ENCODE measurements at regions not wholly inside any gene's neighbourhood (a gene's known extent, or its start where the extent isn't known, plus 50 kb on each side); places are given as distances from the start of the nearest gene placed in this dataset.

GRCh38 chr7:51732951-51733350 lies 416.3 kb upstream of the COBL start:
- no peak for DNase-seq

GRCh38 chr7:51732116-51732515 lies 415.5 kb upstream of the COBL start:
- no peak for DNase-seq

- no peak for DNase-seq
Observed at GRCh38 chr7:51731075-51731474, 414.5 kb upstream of the COBL start.

GRCh38 chr7:51727441-51727840 lies 410.8 kb upstream of the COBL start:
- DNase-seq = no peak

GRCh38 chr7:51706851-51707250 lies 390.2 kb upstream of the COBL start:
- DNase-seq = no peak

- DNase-seq = no peak
Observed at GRCh38 chr7:51705701-51706100, 389.1 kb upstream of the COBL start.

- DNase-seq = no peak
Observed at GRCh38 chr7:51702673-51703072, 386.1 kb upstream of the COBL start.

- DNase-seq = no peak
Observed at GRCh38 chr7:51701935-51702334, 385.3 kb upstream of the COBL start.

- DNase-seq = no peak
Observed at GRCh38 chr7:51700593-51701215, 384.1 kb upstream of the COBL start.

GRCh38 chr7:51693258-51693657 lies 376.6 kb upstream of the COBL start:
- no peak for DNase-seq

- DNase-seq = no peak
Observed at GRCh38 chr7:51689547-51689946, 372.9 kb upstream of the COBL start.

GRCh38 chr7:51685794-51686193 lies 369.2 kb upstream of the COBL start:
- no peak for DNase-seq

- DNase-seq = no peak
Observed at GRCh38 chr7:51680594-51681399, 364.2 kb upstream of the COBL start.

GRCh38 chr7:51679358-51679757 lies 362.7 kb upstream of the COBL start:
- DNase-seq = no peak

GRCh38 chr7:51666751-51667150 lies 350.1 kb upstream of the COBL start:
- DNase-seq = no peak

- DNase-seq = no peak
Observed at GRCh38 chr7:51666266-51666665, 349.7 kb upstream of the COBL start.

GRCh38 chr7:51665045-51665780 lies 348.6 kb upstream of the COBL start:
- no peak for DNase-seq

GRCh38 chr7:51660516-51660915 lies 343.9 kb upstream of the COBL start:
- DNase-seq = no peak

GRCh38 chr7:51658684-51659083 lies 342.1 kb upstream of the COBL start:
- DNase-seq = no peak

- DNase-seq = no peak
Observed at GRCh38 chr7:51647931-51648351, 331.3 kb upstream of the COBL start.

GRCh38 chr7:51647486-51647885 lies 330.9 kb upstream of the COBL start:
- DNase-seq = no peak

- DNase-seq = no peak
Observed at GRCh38 chr7:51645702-51646298, 329.2 kb upstream of the COBL start.

GRCh38 chr7:51645255-51645654 lies 328.6 kb upstream of the COBL start:
- no peak for DNase-seq

GRCh38 chr7:51644216-51644615 lies 327.6 kb upstream of the COBL start:
- DNase-seq = no peak

All from activated CD8-positive, alpha-beta memory T cell treated with anti-CD3 and anti-CD28 coated beads for 24 hours (primary cell).